Sigmoid colon (tissue), 6 donors: ENCODE measurements at regions not wholly inside any gene's neighbourhood (a gene's known extent, or its start where the extent isn't known, plus 50 kb on each side); places are given as distances from the start of the nearest gene placed in this dataset.

Experiments used
- DNase-seq: peaks from one replicate; pipeline ENCODE4 v3.0.0-alpha.2; 2019
- H3K27ac ChIP-seq, 4 donors: fragments of 200-600 bp; sonication (generic); one replicate each; pipeline ENCODE4 v1.5.1; 2016 to 2019; ENCODE audit warnings: mild to moderate bottlenecking in 1 of 4
- H3K27me3 ChIP-seq, 3 donors: fragments of 200-600 bp; sonication (generic); one replicate each; pipeline ENCODE4 v1.5.1; 2019; ENCODE audit warnings: mild to moderate bottlenecking in 1 of 3
- H3K36me3 ChIP-seq, 4 donors: fragments of 200-600 bp; sonication (generic); one replicate each; pipeline ENCODE4 v1.5.1; 2016 to 2019
- H3K4me1 ChIP-seq, 4 donors: fragments of 200-600 bp; sonication (generic); one replicate each; pipeline ENCODE4 v1.5.1; 2017 to 2019
- H3K4me3 ChIP-seq, 4 donors: fragments of 200-600 bp; sonication (generic); one replicate each; pipeline ENCODE4 v1.5.1; 2017 to 2019; ENCODE audit warnings: mild to moderate bottlenecking in 2 of 4, moderate library complexity in 1 of 4
- H3K9me3 ChIP-seq, 4 donors: fragments of 200-600 bp in 3 of 4; sonication (generic) in 3 of 4; one replicate each; pipeline versions ENCODE4 v1.5.1 to v1.6.1; 2013 to 2019
- EP300 ChIP-seq, 4 donors: sonication (generic); formaldehyde crosslinking; IDR thresholded peaks; one replicate each; pipeline ENCODE4 v1.6.1; 2017; ENCODE audit warnings: antibody characterized with exemption in 4 of 4
- POLR2A ChIP-seq, 2 donors: fragments of 450-650 bp; IDR thresholded peaks; one replicate each; pipeline ENCODE4 v1.6.1; 2016; ENCODE audit warnings: antibody characterized with exemption in 2 of 2, mild to moderate bottlenecking in 2 of 2, moderate library complexity in 2 of 2
- POLR2AphosphoS5 ChIP-seq, 4 donors: sonication (generic); formaldehyde crosslinking; IDR thresholded peaks; one replicate each; pipeline ENCODE4 v1.6.1; 2017; ENCODE audit warnings: antibody characterized with exemption in 4 of 4
- WGBS, 2 donors: extraction: QIAGEN DNeasy Blood & Tissue Kit; methylation state at CpG; one replicate each; pipeline ENCODE4 v1.1.7; 2013; 5-methylcytosine and 5-hydroxymethylcytosine counted together
- intact Hi-C: fragments of 100-400 bp; cut with DNase I; formaldehyde crosslinking; loops from one replicate; pipeline ENCODE4 v1.15.1; 2023
- TF ChIP-seq, protein P1 (sequence below), 4 experiments: fragments of 450-650 bp in 3 of 4; fragments of 200-600 bp in 1 of 4; IDR thresholded peaks; one replicate each; pipeline ENCODE4 v1.5.1; 2016 to 2019; ENCODE audit warnings: antibody characterized with exemption in 4 of 4, mild to moderate bottlenecking in 3 of 4, moderate library complexity in 2 of 4
- donor health status: healthy with polysubstance abuse.
- donor health status: healthy.

DNA sequence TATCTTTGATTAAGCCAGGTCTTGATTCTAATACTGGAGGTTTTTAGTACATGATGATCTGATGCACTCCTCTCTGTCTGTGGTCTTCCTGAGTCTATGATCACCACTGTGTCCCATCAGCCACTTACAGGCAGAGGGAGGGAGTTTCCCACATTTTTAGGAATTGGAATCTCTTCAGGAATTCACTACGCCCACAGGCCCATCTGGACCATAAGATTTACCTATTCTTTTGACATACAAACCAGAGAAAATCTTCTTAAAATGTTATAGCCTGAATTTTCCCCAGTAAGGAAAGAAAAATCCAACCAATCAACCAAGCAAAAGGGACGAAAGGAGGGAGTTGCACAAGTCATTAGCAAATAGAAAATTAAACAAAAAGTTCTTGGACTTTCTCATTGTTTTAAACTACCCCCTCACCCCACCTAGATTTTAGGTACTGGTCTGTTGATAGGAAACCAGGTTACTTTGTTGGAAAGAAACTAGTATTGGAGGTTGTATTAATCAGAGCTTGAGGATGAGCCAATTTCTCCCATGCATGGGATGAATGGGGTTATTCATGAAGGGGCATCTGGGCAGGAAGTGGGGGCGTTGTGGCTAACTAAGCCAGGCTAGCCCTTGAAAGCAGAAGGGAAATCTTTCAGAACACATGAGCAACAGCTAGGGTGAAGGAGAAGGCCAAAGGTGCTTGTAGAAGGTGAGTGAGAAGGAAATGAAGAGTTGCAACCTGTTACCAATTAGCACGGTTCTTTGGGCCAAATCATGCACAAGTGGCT, 328.2 kb upstream of the MEX3C start:
- TF ChIP-seq POLR2A (IDR thresholded peaks at IDR 0.05): no peak
- intact Hi-C loops: no loop called here
- Histone ChIP-seq H3K4me1 (no peaks in the 10 kb centered on the region), H3K36me3 (no peaks in the 10 kb centered on the region), H3K9me3 (no peaks in the 10 kb centered on the region), H3K27me3 (no peaks in the 10 kb centered on the region), H3K4me3 (no peak overlapping the region), H3K27ac (no peak overlapping the region)
- 69 to 77% methylated on average over 4 of the region's 4 CpGs for WGBS, 2 donors
- DNase-seq: no peak

DNA sequence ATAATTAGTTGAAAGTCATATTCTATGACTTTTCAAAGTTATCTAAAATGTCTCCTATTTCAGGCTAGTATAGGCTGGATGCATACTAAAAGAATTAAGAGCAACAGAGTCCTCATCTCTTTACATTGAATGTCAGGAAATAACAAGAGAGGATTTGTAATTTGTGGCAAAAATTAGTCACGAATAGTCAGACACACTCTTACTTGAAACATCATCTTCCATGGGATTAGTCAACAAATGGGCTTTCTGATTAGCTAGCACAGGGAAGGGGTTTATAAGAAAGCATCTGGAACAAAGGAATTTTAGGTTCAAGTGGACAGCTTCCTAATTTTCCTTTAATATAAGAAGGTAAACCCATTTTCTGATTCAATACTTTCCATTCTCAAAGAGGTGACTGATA, 330.3 kb upstream of the MEX3C start:
- no peak overlapping the region for H3K4me3 ChIP-seq
- no peaks in the 10 kb centered on the region for H3K27me3 ChIP-seq
- no peaks in the 10 kb centered on the region for H3K36me3 ChIP-seq
- H3K27ac ChIP-seq: no peak overlapping the region
- DNase-seq: no peak
- intact Hi-C loops: no loop called here
- no peaks in the 10 kb centered on the region for H3K4me1 ChIP-seq
- TF ChIP-seq, protein P1, sequence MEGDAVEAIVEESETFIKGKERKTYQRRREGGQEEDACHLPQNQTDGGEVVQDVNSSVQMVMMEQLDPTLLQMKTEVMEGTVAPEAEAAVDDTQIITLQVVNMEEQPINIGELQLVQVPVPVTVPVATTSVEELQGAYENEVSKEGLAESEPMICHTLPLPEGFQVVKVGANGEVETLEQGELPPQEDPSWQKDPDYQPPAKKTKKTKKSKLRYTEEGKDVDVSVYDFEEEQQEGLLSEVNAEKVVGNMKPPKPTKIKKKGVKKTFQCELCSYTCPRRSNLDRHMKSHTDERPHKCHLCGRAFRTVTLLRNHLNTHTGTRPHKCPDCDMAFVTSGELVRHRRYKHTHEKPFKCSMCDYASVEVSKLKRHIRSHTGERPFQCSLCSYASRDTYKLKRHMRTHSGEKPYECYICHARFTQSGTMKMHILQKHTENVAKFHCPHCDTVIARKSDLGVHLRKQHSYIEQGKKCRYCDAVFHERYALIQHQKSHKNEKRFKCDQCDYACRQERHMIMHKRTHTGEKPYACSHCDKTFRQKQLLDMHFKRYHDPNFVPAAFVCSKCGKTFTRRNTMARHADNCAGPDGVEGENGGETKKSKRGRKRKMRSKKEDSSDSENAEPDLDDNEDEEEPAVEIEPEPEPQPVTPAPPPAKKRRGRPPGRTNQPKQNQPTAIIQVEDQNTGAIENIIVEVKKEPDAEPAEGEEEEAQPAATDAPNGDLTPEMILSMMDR (IDR thresholded peaks at IDR 0.05): no peak
- TF ChIP-seq POLR2A (IDR thresholded peaks at IDR 0.05) (no peak), POLR2AphosphoS5 (IDR thresholded peaks at IDR 0.05) (no peak), EP300 (IDR thresholded peaks at IDR 0.05) (no peak)
- 78 to 89% methylated on average over 1 of the region's 1 CpG for WGBS, 2 donors
- H3K9me3 ChIP-seq: no peaks in the 10 kb centered on the region

DNA sequence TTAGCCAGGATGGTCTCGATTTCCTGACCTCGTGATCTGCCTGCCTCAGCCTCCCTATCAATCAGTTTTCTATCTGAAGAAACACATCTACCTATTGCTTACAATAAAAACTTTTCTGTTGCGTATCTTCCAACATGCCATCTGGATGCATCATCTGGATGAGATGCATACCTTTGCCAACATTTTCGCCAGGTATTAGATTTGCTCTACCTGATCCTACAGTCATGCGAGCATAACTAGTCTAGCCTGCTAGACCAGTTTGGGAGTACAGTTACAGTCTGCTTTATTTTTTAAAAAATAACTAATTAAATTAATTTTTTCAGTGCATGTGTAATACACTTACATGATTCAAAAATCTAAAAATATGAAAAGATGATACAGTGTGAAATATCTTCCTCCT, 334.0 kb upstream of the MEX3C start:
- H3K27me3 ChIP-seq: no peaks in the 10 kb centered on the region
- H3K9me3 ChIP-seq: no peaks in the 10 kb centered on the region
- DNase-seq: no peak
- TF ChIP-seq POLR2AphosphoS5 (IDR thresholded peaks at IDR 0.05) (no peak), POLR2A (IDR thresholded peaks at IDR 0.05) (no peak), EP300 (IDR thresholded peaks at IDR 0.05) (no peak)
- TF ChIP-seq, protein P1 (IDR thresholded peaks at IDR 0.05): no peak
- H3K4me3 ChIP-seq: no peak overlapping the region
- intact Hi-C loops: no loop called here
- no peaks in the 10 kb centered on the region for H3K4me1 ChIP-seq
- H3K27ac ChIP-seq: no peak overlapping the region
- WGBS, 2 donors: 74 to 88% methylated on average over 5 of the region's 5 CpGs
- H3K36me3 ChIP-seq: no peaks in the 10 kb centered on the region

DNA sequence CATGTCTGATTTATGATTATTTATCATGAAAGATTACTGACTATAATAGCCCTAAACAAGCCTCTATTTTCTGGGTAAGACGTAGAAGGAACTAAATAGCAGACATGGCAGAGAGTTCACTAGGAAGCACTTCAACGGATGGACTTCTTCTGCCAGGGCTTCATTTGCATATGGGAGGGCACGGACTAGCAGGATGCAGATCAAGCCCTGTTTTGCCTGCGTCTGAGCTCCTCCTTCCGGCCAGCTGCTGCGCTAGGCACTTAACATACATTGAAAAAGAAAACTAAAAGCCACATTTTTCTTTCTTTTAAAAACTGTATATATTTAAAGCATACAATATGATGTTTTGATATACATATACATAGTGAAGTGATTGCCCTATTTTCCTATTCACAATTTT, 340.0 kb upstream of the MEX3C start:
- Histone ChIP-seq H3K9me3 (no peaks in the 10 kb centered on the region), H3K27me3 (no peaks in the 10 kb centered on the region), H3K36me3 (no peaks in the 10 kb centered on the region), H3K27ac (no peak overlapping the region), H3K4me3 (no peak overlapping the region), H3K4me1 (no peaks in the 10 kb centered on the region)
- TF ChIP-seq EP300 (IDR thresholded peaks at IDR 0.05) (no peak), POLR2AphosphoS5 (IDR thresholded peaks at IDR 0.05) (no peak), POLR2A (IDR thresholded peaks at IDR 0.05) (no peak)
- TF ChIP-seq, protein P1 (IDR thresholded peaks at IDR 0.05): no peak
- WGBS, 2 donors: 10 to 11% methylated on average over 6 of the region's 6 CpGs
- intact Hi-C loops: no loop called here
- no peak for DNase-seq

DNA sequence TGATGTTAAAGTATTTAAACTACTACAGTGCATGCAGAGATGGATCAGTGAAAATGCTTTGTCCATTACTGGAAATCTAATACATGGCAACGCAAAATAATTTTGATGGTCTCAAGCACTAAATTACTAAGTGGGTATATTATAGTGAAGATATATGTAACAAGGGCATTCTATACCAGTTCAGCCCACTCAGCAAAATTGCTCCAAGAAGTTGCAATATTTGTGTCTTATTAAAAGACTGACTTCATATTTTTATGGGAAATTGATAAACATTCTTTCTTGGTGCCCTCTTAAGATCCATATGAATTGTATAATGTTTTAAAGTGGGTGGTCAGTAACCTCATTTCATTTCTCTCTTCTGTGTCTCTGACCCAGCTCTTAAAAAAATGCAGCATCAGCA, 343.1 kb upstream of the MEX3C start:
- no peaks in the 10 kb centered on the region for H3K36me3 ChIP-seq
- intact Hi-C loops: no loop called here
- H3K9me3 ChIP-seq: no peaks in the 10 kb centered on the region
- TF ChIP-seq, protein P1 (IDR thresholded peaks at IDR 0.05): no peak
- TF ChIP-seq POLR2A (IDR thresholded peaks at IDR 0.05) (no peak), EP300 (IDR thresholded peaks at IDR 0.05) (no peak), POLR2AphosphoS5 (IDR thresholded peaks at IDR 0.05) (no peak)
- H3K4me3 ChIP-seq: no peak overlapping the region
- H3K27ac ChIP-seq: no peak overlapping the region
- 95 to 97% methylated on average over 1 of the region's 1 CpG for WGBS, 2 donors
- H3K4me1 ChIP-seq: no peaks in the 10 kb centered on the region
- DNase-seq: no peak
- no peaks in the 10 kb centered on the region for H3K27me3 ChIP-seq
